PFSK-1 (cell line): ENCODE measurements at regions not wholly inside any gene's neighbourhood (a gene's known extent, or its start where the extent isn't known, plus 50 kb on each side); places are given as distances from the start of the nearest gene placed in this dataset.

Experiments
- FOXP2 ChIP-seq: optimal IDR thresholded peaks from 2 replicates; pipeline ENCODE3; 2011; ENCODE audit warnings: borderline replicate concordance, control low read depth, inconsistent platforms; ENCODE audit not compliant: insufficient read depth; ENCODE audit errors: extremely low read length, extremely low read depth
- POLR2AphosphoS5 ChIP-seq: IDR thresholded peaks from 2 replicates; pipeline ENCODE4 v1.6.1; 2012; ENCODE audit warnings: low read depth, mild to moderate bottlenecking, control low read depth, low read length, moderate library complexity
- SIN3A ChIP-seq: IDR thresholded peaks from 2 replicates; pipeline ENCODE4 v1.6.1; 2012; ENCODE audit warnings: mild to moderate bottlenecking, low read length, moderate library complexity, borderline replicate concordance; ENCODE audit not compliant: insufficient read depth
- TAF1 ChIP-seq: IDR thresholded peaks from 2 replicates; pipeline ENCODE4 v1.6.1; 2012; ENCODE audit warnings: low read length, control low read depth, borderline replicate concordance; ENCODE audit not compliant: insufficient read depth
- TF ChIP-seq, protein P1 (sequence below), 2 experiments: IDR thresholded peaks; 2 replicates each; pipeline versions ENCODE4 v1.6.1 to v1.8.0; 2011 to 2012; ENCODE audit warnings: low read depth in 2 of 2, low read length in 2 of 2, control low read depth in 1 of 2, inconsistent platforms in 1 of 2, mild to moderate bottlenecking in 1 of 2, moderate library complexity in 1 of 2; ENCODE audit not compliant: insufficient read depth in 1 of 2

DNA sequence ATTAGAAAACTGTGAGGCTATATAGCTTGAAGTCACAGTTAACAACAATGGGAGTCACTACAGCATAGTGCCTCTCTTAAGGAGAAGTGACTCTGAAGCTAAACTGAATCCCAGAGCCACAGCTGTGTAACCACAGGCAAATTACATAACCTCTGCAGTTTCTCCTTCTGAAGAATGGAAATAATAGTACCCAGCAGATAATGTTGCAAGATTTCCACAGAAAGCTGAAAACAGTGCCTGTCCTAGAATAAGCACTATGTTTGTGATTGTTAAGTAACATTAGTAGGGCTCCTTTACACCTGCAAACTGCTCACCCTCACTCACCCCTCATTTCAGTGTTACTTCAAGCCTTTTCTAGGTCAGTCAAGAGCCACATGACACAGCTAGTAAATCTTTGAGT lies 886.7 kb downstream of the PLA2G4A start:
- TF ChIP-seq, protein P1, sequence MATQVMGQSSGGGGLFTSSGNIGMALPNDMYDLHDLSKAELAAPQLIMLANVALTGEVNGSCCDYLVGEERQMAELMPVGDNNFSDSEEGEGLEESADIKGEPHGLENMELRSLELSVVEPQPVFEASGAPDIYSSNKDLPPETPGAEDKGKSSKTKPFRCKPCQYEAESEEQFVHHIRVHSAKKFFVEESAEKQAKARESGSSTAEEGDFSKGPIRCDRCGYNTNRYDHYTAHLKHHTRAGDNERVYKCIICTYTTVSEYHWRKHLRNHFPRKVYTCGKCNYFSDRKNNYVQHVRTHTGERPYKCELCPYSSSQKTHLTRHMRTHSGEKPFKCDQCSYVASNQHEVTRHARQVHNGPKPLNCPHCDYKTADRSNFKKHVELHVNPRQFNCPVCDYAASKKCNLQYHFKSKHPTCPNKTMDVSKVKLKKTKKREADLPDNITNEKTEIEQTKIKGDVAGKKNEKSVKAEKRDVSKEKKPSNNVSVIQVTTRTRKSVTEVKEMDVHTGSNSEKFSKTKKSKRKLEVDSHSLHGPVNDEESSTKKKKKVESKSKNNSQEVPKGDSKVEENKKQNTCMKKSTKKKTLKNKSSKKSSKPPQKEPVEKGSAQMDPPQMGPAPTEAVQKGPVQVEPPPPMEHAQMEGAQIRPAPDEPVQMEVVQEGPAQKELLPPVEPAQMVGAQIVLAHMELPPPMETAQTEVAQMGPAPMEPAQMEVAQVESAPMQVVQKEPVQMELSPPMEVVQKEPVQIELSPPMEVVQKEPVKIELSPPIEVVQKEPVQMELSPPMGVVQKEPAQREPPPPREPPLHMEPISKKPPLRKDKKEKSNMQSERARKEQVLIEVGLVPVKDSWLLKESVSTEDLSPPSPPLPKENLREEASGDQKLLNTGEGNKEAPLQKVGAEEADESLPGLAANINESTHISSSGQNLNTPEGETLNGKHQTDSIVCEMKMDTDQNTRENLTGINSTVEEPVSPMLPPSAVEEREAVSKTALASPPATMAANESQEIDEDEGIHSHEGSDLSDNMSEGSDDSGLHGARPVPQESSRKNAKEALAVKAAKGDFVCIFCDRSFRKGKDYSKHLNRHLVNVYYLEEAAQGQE (IDR thresholded peaks at IDR 0.05; ENCODE audit: insufficient read depth in 1 of 2, low read depth in 2 of 2, low read length in 2 of 2), result no peak
- TF ChIP-seq TAF1, result no peak
- TF ChIP-seq SIN3A, result no peak
- TF ChIP-seq FOXP2, result no peak
- no peak for TF ChIP-seq POLR2AphosphoS5

DNA sequence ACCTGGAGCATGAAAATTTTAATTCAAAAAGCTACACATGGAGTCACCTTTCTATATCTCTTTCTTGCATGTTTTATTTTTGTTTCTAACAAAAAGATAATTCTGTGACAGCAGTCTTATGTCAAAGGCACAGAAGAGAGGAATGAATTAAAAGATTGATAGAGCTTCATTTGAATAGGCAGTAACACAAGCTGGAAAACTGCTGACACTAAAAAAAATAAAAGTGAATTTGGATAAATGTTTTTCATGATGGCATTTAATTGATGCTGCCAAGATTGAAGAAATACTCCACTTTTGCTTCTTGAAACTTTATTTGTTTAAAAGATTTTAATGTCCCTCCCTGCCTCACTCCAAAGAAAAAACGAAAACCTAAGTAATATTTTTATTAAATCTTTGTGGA lies 887.4 kb downstream of the PLA2G4A start:
- no peak for TF ChIP-seq TAF1
- no peak for TF ChIP-seq POLR2AphosphoS5
- no peak for TF ChIP-seq FOXP2
- no peak for TF ChIP-seq SIN3A
- TF ChIP-seq, protein P1 (IDR thresholded peaks at IDR 0.05; ENCODE audit: insufficient read depth in 1 of 2, low read depth in 2 of 2, low read length in 2 of 2), result no peak

DNA sequence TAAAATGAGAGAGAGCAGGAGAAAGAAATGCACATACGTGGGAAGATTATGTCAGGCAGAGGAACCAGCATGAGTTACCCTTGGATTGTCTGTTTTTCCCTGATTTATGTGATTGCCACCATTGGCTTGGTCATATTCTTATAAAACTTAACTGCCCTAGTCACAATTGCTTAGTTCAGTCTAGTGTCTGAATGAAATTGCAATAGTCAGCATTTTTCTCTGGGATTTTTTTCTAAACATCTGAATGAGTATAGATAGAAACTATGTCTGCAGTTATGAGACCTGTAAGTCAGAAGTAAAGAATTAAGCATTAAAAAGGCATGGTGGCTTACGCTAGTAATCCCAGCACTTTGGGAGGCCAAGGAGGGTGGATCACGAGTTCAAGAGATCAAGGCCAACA lies 889.8 kb downstream of the PLA2G4A start:
- TF ChIP-seq POLR2AphosphoS5 (no peak), FOXP2 (no peak), SIN3A (no peak), TAF1 (no peak)
- TF ChIP-seq, protein P1 (IDR thresholded peaks at IDR 0.05; ENCODE audit: insufficient read depth in 1 of 2, low read depth in 2 of 2, low read length in 2 of 2), result no peak

DNA sequence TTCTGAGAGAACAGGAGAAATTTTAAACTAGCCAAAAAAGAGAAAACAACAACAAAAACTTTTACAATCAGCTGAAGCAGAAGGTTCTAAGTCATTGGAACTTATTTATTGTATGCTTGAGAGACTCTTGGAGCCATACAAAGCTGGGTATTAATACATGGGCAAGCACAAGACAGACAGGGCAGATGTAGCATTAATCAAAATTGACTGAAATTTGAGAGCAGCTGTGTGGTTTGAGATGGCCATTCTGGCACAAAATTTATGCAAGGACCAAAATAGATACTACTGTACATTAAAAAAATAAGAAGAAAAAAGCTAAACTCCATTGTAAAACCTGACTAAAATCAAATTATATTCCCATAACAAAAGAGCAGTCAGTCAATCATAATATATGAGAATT lies 892.5 kb downstream of the PLA2G4A start:
- TF ChIP-seq POLR2AphosphoS5, result no peak
- no peak for TF ChIP-seq TAF1
- TF ChIP-seq FOXP2, result no peak
- TF ChIP-seq SIN3A, result no peak
- TF ChIP-seq, protein P1 (IDR thresholded peaks at IDR 0.05; ENCODE audit: insufficient read depth in 1 of 2, low read depth in 2 of 2, low read length in 2 of 2), result no peak

DNA sequence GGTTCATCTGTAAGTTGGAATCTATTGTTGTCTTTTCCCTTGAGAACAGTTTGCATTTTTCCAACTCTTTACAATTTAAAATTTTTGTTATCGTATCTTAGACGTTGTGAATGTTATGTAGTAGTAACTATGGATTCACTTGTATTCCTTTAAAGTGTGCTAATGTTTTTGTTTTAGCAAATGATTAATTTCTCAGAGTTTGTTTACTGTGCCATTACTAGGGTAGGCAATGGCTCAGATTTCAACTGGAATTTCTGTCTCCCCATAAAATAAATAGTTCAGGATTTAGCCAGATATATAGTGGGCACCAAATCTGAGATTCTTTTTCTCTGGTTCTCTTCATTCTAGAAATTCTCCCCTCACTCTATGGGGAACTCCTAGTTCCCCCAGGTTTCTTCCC lies 896.5 kb downstream of the PLA2G4A start:
- TF ChIP-seq POLR2AphosphoS5 (no peak), TAF1 (no peak), SIN3A (no peak), FOXP2 (no peak)
- TF ChIP-seq, protein P1 (IDR thresholded peaks at IDR 0.05; ENCODE audit: insufficient read depth in 1 of 2, low read depth in 2 of 2, low read length in 2 of 2), result no peak
